ENCODE measurements at regions not wholly inside any gene's neighbourhood (a gene's known extent, or its start where the extent isn't known, plus 50 kb on each side); places are given as distances from the start of the nearest gene placed in this dataset.
A peak's percentile ranks its signal among the peaks of the same experiment; 100 is the strongest.

- no peaks in the 10 kb centered on the region for H3K4me1 ChIP-seq
- no peak overlapping the region for H3K27ac ChIP-seq
- H3K4me3 ChIP-seq, result no peak overlapping the region
- no peaks in the 10 kb centered on the region for H3K27me3 ChIP-seq
- peak in 1 of 2 experiments; percentile 6 for DNase-seq
- no peaks in the 10 kb centered on the region for H3K9me3 ChIP-seq (replicated peaks)
- H3K36me3 ChIP-seq, result no peaks in the 10 kb centered on the region
These were observed 164.7 kb upstream of the KLF6 start for GRCh38 chr10:3949711-3950110.

- Histone ChIP-seq H3K36me3 (no peaks in the 10 kb centered on the region), H3K4me3 (no peak overlapping the region), H3K9me3 (replicated peaks) (no peaks in the 10 kb centered on the region), H3K27me3 (no peaks in the 10 kb centered on the region), H3K27ac (no peak overlapping the region), H3K4me1 (no peaks in the 10 kb centered on the region)
- peak in 1 of 2 experiments; percentile 3 for DNase-seq
These were observed 163.8 kb upstream of the KLF6 start for GRCh38 chr10:3948843-3949242.

GRCh38 chr10:3946234-3947229, 161.5 kb upstream of the KLF6 start:
- H3K36me3 ChIP-seq, result no peaks in the 10 kb centered on the region
- DNase-seq, result no peak
- no peak overlapping the region for H3K4me3 ChIP-seq
- no peaks in the 10 kb centered on the region for H3K27me3 ChIP-seq
- no peaks in the 10 kb centered on the region for H3K9me3 ChIP-seq (replicated peaks)
- no peak overlapping the region for H3K27ac ChIP-seq
- H3K4me1 ChIP-seq, result no peaks in the 10 kb centered on the region

- DNase-seq, result no peak
- no peaks in the 10 kb centered on the region for H3K9me3 ChIP-seq (replicated peaks)
- no peak overlapping the region for H3K4me3 ChIP-seq
- no peak overlapping the region for H3K27ac ChIP-seq
- H3K27me3 ChIP-seq, result no peaks in the 10 kb centered on the region
- no peaks in the 10 kb centered on the region for H3K36me3 ChIP-seq
- no peaks in the 10 kb centered on the region for H3K4me1 ChIP-seq
These were observed 160.0 kb upstream of the KLF6 start for GRCh38 chr10:3945026-3945425.

- H3K27ac ChIP-seq, result no peak overlapping the region
These were observed 159.6 kb upstream of the KLF6 start for GRCh38 chr10:3944591-3944990.

GRCh38 chr10:3943695-3944257, 158.8 kb upstream of the KLF6 start:
- Histone ChIP-seq H3K4me1 (no peaks in the 10 kb centered on the region), H3K27me3 (no peaks in the 10 kb centered on the region), H3K36me3 (no peaks in the 10 kb centered on the region), H3K27ac (no peak overlapping the region), H3K9me3 (replicated peaks) (no peaks in the 10 kb centered on the region), H3K4me3 (no peak overlapping the region)
- no peak for DNase-seq

More at GRCh38 chr10:3944591-3944990, 159.6 kb upstream of the KLF6 start:
- Histone ChIP-seq H3K27me3 (no peaks in the 10 kb centered on the region), H3K4me3 (no peak overlapping the region), H3K36me3 (no peaks in the 10 kb centered on the region), H3K4me1 (no peaks in the 10 kb centered on the region), H3K9me3 (replicated peaks) (no peaks in the 10 kb centered on the region)
- DNase-seq, result no peak

- Histone ChIP-seq H3K36me3 (no peaks in the 10 kb centered on the region), H3K9me3 (replicated peaks) (no peaks in the 10 kb centered on the region), H3K27me3 (no peaks in the 10 kb centered on the region), H3K4me3 (no peak overlapping the region), H3K4me1 (no peaks in the 10 kb centered on the region), H3K27ac (no peak overlapping the region)
- no peak for DNase-seq
These were observed 158.0 kb upstream of the KLF6 start for GRCh38 chr10:3942937-3943489.

GRCh38 chr10:3941676-3942075, 156.7 kb upstream of the KLF6 start:
- Histone ChIP-seq H3K9me3 (replicated peaks) (no peaks in the 10 kb centered on the region), H3K27me3 (no peaks in the 10 kb centered on the region), H3K4me1 (no peaks in the 10 kb centered on the region), H3K36me3 (no peaks in the 10 kb centered on the region), H3K27ac (no peak overlapping the region), H3K4me3 (no peak overlapping the region)
- no peak for DNase-seq

- Histone ChIP-seq H3K4me3 (no peak overlapping the region), H3K9me3 (replicated peaks) (no peaks in the 10 kb centered on the region), H3K4me1 (no peaks in the 10 kb centered on the region), H3K36me3 (no peaks in the 10 kb centered on the region), H3K27ac (no peak overlapping the region), H3K27me3 (no peaks in the 10 kb centered on the region)
- DNase-seq, result no peak
These were observed 151.5 kb upstream of the KLF6 start for GRCh38 chr10:3936422-3937040.

GRCh38 chr10:3935933-3936359, 150.9 kb upstream of the KLF6 start:
- Histone ChIP-seq H3K36me3 (no peaks in the 10 kb centered on the region), H3K27ac (no peak overlapping the region), H3K4me3 (no peak overlapping the region), H3K9me3 (replicated peaks) (no peaks in the 10 kb centered on the region), H3K27me3 (no peaks in the 10 kb centered on the region), H3K4me1 (no peaks in the 10 kb centered on the region)
- no peak for DNase-seq

- DNase-seq, result no peak
- H3K4me1 ChIP-seq, result no peaks in the 10 kb centered on the region
- H3K27me3 ChIP-seq, result no peaks in the 10 kb centered on the region
- H3K27ac ChIP-seq, result no peak overlapping the region
- no peaks in the 10 kb centered on the region for H3K9me3 ChIP-seq (replicated peaks)
- no peaks in the 10 kb centered on the region for H3K36me3 ChIP-seq
- H3K4me3 ChIP-seq, result no peak overlapping the region
These were observed 150.1 kb upstream of the KLF6 start for GRCh38 chr10:3935141-3935540.

GRCh38 chr10:3933733-3934132, 148.7 kb upstream of the KLF6 start:
- no peaks in the 10 kb centered on the region for H3K27me3 ChIP-seq
- no peak overlapping the region for H3K27ac ChIP-seq
- H3K9me3 ChIP-seq (replicated peaks), result no peaks in the 10 kb centered on the region
- no peaks in the 10 kb centered on the region for H3K36me3 ChIP-seq
- H3K4me3 ChIP-seq, result no peak overlapping the region
- no peak for DNase-seq
- H3K4me1 ChIP-seq, result no peaks in the 10 kb centered on the region

GRCh38 chr10:3932597-3933375, 147.8 kb upstream of the KLF6 start:
- Histone ChIP-seq H3K4me1 (no peaks in the 10 kb centered on the region), H3K27me3 (no peaks in the 10 kb centered on the region), H3K9me3 (replicated peaks) (no peaks in the 10 kb centered on the region), H3K36me3 (no peaks in the 10 kb centered on the region), H3K27ac (no peak overlapping the region), H3K4me3 (no peak overlapping the region)
- DNase-seq, result no peak

GRCh38 chr10:3931901-3932300, 146.9 kb upstream of the KLF6 start:
- DNase-seq, result no peak
- H3K4me3 ChIP-seq, result no peak overlapping the region

More at GRCh38 chr10:3931901-3932300, 146.9 kb upstream of the KLF6 start:
- no peak overlapping the region for H3K27ac ChIP-seq
- no peaks in the 10 kb centered on the region for H3K4me1 ChIP-seq
- H3K27me3 ChIP-seq, result no peaks in the 10 kb centered on the region
- no peaks in the 10 kb centered on the region for H3K9me3 ChIP-seq (replicated peaks)
- no peaks in the 10 kb centered on the region for H3K36me3 ChIP-seq
